Fibroblast of villous mesenchyme (primary cell): ENCODE measurements at regions not wholly inside any gene's neighbourhood (a gene's known extent, or its start where the extent isn't known, plus 50 kb on each side); places are given as distances from the start of the nearest gene placed in this dataset.

Experiments used
- DNase-seq: peaks from one replicate; pipeline ENCODE4 v3.0.0-alpha.2; 2010; ENCODE audit warnings: low read depth
- H3K4me3 ChIP-seq: 2 replicates; pipeline ENCODE4 v1.5.1; 2011; ENCODE audit warnings: low read depth, mild to moderate bottlenecking, low read length
- TF ChIP-seq, protein P1 (sequence below): IDR thresholded peaks from 2 replicates; pipeline ENCODE4 v1.5.1; 2012; ENCODE audit warnings: low read depth, mild to moderate bottlenecking, low read length; ENCODE audit not compliant: insufficient read depth

DNA sequence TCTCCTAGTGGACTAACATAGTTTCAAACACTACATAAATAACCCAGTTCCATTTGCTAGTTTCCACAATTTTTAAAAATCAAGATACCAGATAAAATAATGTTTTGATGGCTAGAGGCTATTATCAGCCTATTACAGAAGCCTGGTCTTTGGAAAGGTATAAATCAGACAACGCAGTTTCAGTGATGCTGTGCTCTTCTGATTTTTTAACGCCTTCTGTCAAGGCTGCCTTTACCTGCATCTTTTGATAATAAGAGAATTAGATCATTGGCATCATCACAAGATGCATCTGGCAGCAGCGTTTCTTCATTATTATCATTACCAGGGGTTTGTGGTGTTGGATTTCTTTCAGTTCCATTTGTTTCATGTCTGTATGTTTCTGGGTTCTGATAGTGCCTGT is 268.7 kb downstream of the MTX2 start:
- H3K4me3 ChIP-seq, result no peak overlapping the region
- TF ChIP-seq, protein P1, sequence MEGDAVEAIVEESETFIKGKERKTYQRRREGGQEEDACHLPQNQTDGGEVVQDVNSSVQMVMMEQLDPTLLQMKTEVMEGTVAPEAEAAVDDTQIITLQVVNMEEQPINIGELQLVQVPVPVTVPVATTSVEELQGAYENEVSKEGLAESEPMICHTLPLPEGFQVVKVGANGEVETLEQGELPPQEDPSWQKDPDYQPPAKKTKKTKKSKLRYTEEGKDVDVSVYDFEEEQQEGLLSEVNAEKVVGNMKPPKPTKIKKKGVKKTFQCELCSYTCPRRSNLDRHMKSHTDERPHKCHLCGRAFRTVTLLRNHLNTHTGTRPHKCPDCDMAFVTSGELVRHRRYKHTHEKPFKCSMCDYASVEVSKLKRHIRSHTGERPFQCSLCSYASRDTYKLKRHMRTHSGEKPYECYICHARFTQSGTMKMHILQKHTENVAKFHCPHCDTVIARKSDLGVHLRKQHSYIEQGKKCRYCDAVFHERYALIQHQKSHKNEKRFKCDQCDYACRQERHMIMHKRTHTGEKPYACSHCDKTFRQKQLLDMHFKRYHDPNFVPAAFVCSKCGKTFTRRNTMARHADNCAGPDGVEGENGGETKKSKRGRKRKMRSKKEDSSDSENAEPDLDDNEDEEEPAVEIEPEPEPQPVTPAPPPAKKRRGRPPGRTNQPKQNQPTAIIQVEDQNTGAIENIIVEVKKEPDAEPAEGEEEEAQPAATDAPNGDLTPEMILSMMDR, result no peak
- DNase-seq, result no peak

DNA sequence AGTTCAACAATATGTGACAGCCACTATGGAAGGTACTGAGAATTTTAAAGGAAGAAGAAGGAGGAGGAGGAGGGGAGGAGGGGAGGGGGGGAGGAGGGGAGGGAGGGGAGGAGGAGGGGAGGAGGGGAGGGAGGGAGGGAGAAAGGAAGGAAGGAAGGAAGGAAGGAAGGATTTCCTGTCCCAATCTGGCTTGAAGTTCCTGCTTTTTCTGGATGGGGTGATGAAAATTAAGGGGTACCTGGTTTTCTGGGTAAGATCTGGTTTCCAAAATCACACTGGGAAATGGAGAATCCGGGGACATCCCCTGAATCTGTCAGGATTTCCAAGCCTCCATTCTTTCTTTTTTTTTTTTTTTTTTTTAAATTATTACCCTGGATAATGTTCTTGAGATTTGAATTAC is 271.8 kb downstream of the MTX2 start:
- no peak overlapping the region for H3K4me3 ChIP-seq
- no peak for DNase-seq
- TF ChIP-seq, protein P1, result no peak

DNA sequence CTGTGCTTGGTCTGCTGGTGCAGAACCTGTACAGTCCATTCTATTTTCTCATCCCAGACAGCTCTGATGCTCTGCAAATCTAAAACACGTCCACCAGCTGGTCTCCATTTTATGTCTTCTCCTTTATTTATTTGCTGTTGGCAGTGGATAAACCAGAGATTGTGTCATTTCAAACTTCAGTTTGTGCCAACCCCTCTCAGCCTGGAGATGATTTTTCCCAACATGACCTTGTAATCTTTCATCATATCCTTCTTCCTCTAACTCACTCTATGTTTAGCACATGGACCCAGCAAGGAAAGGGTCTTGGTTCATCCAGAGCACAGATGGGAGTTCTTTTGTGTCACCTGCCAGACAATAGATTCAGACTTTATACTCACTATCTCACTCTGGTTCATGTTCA is 273.2 kb downstream of the MTX2 start:
- no peak for DNase-seq
- TF ChIP-seq, protein P1, result no peak
- no peak overlapping the region for H3K4me3 ChIP-seq

DNA sequence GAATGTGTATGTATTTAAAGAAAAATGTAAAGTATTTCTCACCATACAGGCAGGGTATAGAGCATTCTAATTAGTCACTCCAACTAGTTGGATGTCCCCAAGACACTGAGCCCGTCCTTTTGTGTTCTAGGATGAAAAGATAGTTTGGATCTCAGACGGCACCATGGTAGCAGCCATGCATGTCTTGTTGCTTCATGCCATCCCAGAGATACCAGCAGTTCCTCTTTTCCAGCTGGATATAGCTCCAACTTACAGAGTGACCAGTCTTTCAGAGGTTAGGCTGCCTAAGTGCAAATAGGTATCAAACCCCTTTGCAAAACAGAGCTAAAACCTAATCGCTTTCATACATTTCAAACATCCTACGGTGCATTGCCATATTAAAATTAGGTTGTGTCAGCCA is 275.3 kb downstream of the MTX2 start:
- TF ChIP-seq, protein P1, result no peak
- DNase-seq, result no peak
- no peak overlapping the region for H3K4me3 ChIP-seq

DNA sequence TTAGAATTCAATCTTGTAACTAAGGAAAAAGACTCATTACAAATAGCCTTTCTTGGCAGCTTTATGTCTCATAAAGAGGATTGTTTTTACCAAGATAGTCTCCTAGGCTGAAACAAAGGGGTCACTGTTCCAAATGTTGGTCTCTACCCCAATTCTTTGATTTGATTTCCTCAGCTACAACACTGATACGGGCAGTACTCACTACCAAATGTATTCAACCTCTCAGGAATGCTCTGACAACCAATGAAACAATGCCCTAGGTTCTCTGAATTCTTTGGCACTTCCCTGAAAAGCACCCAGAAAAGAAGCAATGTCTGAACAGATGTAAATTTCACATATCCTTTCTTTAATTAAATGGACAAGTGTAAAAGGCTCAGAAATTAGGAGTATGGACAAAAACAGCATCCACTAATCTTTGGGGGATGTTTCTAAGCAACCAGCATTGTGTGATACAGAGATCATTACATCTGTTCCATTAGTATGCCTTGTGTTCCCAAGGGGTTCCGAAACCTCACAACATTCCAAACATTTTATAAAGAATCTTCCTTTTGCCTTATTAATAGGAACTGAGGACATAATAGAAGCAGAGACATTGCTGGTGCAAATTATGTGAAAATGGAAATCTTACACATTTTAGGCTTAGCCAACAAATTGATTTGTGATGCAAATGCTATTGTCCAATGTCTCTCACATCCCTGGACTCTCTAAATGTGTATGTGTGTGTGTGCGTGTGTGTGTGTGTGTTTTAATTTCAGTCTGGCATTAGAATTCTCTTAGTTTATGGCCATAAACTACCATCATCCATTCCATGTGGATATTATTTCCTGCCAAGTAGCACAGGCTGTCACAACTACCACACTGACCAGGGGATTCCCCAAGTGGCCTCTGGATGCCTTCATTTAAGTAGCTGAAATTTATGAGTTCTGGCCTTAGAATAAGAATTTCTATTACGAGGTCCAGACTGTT is 276.0 kb downstream of the MTX2 start:
- no peak for DNase-seq
- no peak overlapping the region for H3K4me3 ChIP-seq
- TF ChIP-seq, protein P1, result no peak

DNA sequence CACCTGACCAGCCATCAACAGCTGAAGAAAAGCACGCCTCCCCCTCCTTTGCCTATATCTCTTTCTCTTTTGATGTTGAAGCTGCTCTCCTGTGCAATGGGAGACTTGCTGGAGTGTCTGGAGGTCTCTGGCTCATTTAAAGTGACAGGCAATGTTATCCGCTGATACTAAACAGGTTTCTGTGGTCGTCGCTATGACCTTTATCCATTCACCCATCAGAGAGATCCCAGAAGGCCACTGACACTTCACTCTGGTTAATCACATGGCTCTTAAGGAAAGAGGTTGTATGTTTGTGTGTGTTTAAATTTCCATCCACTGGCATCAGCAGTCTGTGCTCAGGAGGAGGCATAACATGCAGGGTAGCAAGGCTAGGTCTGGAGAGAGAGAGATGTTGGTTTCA is 277.3 kb downstream of the MTX2 start:
- DNase-seq, result no peak
- no peak overlapping the region for H3K4me3 ChIP-seq
- TF ChIP-seq, protein P1, result no peak
